Suprapubic skin (tissue), 4 donors: ENCODE measurements at regions not wholly inside any gene's neighbourhood (a gene's known extent, or its start where the extent isn't known, plus 50 kb on each side); places are given as distances from the start of the nearest gene placed in this dataset.

Experiments
- DNase-seq, 2 donors: peaks; one replicate each; pipeline ENCODE4 v3.0.0-alpha.2; 2019; ENCODE audit warnings: low spot score in 2 of 2
- H3K27ac ChIP-seq: fragments of 200-600 bp; sonication (generic); one replicate; pipeline ENCODE4 v1.5.1; 2019
- H3K27me3 ChIP-seq: fragments of 200-600 bp; sonication (generic); one replicate; pipeline ENCODE4 v1.5.1; 2019
- H3K36me3 ChIP-seq: fragments of 200-600 bp; sonication (generic); one replicate; pipeline ENCODE4 v1.5.1; 2019
- H3K4me1 ChIP-seq: fragments of 200-600 bp; sonication (generic); one replicate; pipeline ENCODE4 v1.5.1; 2019
- H3K4me3 ChIP-seq: fragments of 200-600 bp; sonication (generic); one replicate; pipeline ENCODE4 v1.5.1; 2019; ENCODE audit warnings: mild to moderate bottlenecking
- H3K9me3 ChIP-seq: fragments of 200-600 bp; sonication (generic); one replicate; pipeline ENCODE4 v1.5.1; 2019
- CTCF ChIP-seq, 2 donors: fragments of 200-600 bp in 1 of 2; fragments of 450-650 bp in 1 of 2; sonication (generic) in 1 of 2; IDR thresholded peaks; one replicate each; pipeline ENCODE4 v1.5.1; 2016 to 2019; ENCODE audit warnings: antibody characterized with exemption in 2 of 2, mild to moderate bottlenecking in 1 of 2, moderate library complexity in 1 of 2
- EP300 ChIP-seq: sonication (generic); formaldehyde crosslinking; IDR thresholded peaks from one replicate; pipeline ENCODE4 v1.6.1; 2017; ENCODE audit warnings: antibody characterized with exemption
- POLR2A ChIP-seq, 2 donors: fragments of 450-650 bp; IDR thresholded peaks; one replicate each; pipeline ENCODE4 v1.6.1; 2017; ENCODE audit warnings: antibody characterized with exemption in 2 of 2, mild to moderate bottlenecking in 2 of 2, moderate library complexity in 2 of 2
- POLR2AphosphoS5 ChIP-seq, 3 donors: sonication (generic); formaldehyde crosslinking; IDR thresholded peaks; one replicate each; pipeline ENCODE4 v1.6.1; 2017; ENCODE audit warnings: antibody characterized with exemption in 3 of 3

DNA sequence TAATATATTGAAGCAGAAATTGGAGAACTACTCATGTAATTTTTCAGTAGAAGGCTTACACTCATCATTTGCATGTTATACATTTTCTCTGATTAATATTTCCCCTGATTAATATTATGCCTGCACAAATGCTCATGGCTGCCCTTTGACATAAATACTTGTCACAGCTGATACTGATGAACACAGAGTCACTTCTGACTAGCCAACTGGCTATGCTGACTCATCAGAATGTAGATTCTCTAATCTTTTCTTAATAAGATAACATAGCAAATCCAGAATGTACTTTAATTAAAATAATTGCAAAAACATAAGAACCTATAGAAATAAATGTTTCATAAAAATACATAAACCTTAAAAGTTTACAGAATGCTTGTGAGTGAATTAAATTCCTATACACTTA, 52.4 kb upstream of the C4orf54 start:
- Histone ChIP-seq H3K4me1 (no peaks in the 10 kb centered on the region), H3K27me3 (no peaks in the 10 kb centered on the region), H3K36me3 (no peaks in the 10 kb centered on the region), H3K4me3 (no peak overlapping the region), H3K27ac (no peak overlapping the region), H3K9me3 (no peaks in the 10 kb centered on the region)
- TF ChIP-seq CTCF (IDR thresholded peaks at IDR 0.05) (no peak), POLR2AphosphoS5 (IDR thresholded peaks at IDR 0.05) (no peak), EP300 (no peak), POLR2A (IDR thresholded peaks at IDR 0.05) (no peak)
- DNase-seq = no peak

GRCh38 chr4:99708551-99708950, 50.9 kb upstream of the C4orf54 start:
- Histone ChIP-seq H3K27me3 (no peaks in the 10 kb centered on the region), H3K27ac (no peak overlapping the region), H3K36me3 (no peaks in the 10 kb centered on the region), H3K9me3 (no peaks in the 10 kb centered on the region), H3K4me1 (no peaks in the 10 kb centered on the region), H3K4me3 (no peak overlapping the region)
- TF ChIP-seq CTCF (IDR thresholded peaks at IDR 0.05) (no peak), POLR2A (IDR thresholded peaks at IDR 0.05) (no peak), EP300 (no peak), POLR2AphosphoS5 (IDR thresholded peaks at IDR 0.05) (no peak)
- DNase-seq = no peak
